Kidney epithelial cell (primary cell): ENCODE measurements at regions not wholly inside any gene's neighbourhood (a gene's known extent, or its start where the extent isn't known, plus 50 kb on each side); places are given as distances from the start of the nearest gene placed in this dataset.

ENCODE experiments used
- DNase-seq: peaks from one replicate; pipeline ENCODE4 v3.0.0-alpha.2; 2010; ENCODE audit warnings: low read depth
- H3K27me3 ChIP-seq: 2 replicates; pipeline ENCODE4 v1.6.0; 2011; ENCODE audit warnings: low read length; ENCODE audit not compliant: control insufficient read depth, insufficient read depth
- H3K36me3 ChIP-seq: 2 replicates; pipeline ENCODE4 v1.5.1; 2011; ENCODE audit warnings: low read length; ENCODE audit not compliant: control insufficient read depth, insufficient read depth
- H3K4me3 ChIP-seq: 2 replicates; pipeline ENCODE4 v1.5.1; 2011; ENCODE audit warnings: low read depth, mild to moderate bottlenecking, control low read depth, low read length
- TF ChIP-seq, protein P1 (sequence below): IDR thresholded peaks from 2 replicates; pipeline ENCODE4 v1.5.1; 2011; ENCODE audit warnings: mild to moderate bottlenecking, moderate library complexity, low read length, control low read depth, inconsistent platforms; ENCODE audit not compliant: insufficient read depth, poor library complexity, severe bottlenecking

DNA sequence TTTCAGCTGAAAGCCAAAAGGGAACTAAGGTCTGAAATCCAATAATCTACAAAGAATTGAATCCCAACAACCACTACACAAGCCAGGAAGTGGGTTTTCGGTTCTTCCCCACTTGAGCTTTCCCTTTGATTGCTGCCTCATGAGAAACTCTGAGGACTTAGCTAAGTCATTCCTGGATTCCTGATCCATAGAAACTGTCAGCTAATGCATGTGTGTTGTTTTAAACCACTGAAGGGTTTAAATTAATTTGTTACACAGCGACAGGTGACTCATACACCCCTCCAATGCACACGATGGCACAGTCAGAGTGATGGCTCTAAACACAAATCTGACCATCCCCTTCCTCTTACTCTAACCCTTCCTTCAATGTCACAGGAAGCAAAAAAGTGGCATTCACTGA is 282.9 kb downstream of the RAB28 start:
- Histone ChIP-seq H3K27me3 (no peaks in the 10 kb centered on the region), H3K36me3 (no peaks in the 10 kb centered on the region), H3K4me3 (no peak overlapping the region)
- TF ChIP-seq, protein P1, sequence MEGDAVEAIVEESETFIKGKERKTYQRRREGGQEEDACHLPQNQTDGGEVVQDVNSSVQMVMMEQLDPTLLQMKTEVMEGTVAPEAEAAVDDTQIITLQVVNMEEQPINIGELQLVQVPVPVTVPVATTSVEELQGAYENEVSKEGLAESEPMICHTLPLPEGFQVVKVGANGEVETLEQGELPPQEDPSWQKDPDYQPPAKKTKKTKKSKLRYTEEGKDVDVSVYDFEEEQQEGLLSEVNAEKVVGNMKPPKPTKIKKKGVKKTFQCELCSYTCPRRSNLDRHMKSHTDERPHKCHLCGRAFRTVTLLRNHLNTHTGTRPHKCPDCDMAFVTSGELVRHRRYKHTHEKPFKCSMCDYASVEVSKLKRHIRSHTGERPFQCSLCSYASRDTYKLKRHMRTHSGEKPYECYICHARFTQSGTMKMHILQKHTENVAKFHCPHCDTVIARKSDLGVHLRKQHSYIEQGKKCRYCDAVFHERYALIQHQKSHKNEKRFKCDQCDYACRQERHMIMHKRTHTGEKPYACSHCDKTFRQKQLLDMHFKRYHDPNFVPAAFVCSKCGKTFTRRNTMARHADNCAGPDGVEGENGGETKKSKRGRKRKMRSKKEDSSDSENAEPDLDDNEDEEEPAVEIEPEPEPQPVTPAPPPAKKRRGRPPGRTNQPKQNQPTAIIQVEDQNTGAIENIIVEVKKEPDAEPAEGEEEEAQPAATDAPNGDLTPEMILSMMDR, result no peak
- no peak for DNase-seq

DNA sequence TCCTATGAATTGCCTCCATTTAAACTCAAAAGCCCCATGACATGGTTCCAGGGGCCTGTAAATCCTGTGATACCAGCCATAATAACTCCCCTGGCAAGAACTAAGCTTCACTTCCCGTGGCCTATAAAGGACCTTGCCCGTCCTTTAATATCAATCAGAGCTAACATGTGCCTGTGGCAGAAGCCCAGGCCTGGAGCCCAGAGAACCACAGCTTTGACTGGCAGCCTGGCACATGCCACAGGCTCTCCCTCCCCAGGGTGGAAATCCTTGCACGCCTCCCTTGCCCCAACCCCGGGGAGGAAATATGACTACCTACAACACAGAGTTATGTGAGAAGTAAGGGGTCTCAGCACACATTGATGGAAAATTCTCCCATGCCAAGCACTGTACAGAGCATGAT is 287.4 kb downstream of the RAB28 start:
- Histone ChIP-seq H3K27me3 (no peaks in the 10 kb centered on the region), H3K36me3 (no peaks in the 10 kb centered on the region), H3K4me3 (no peak overlapping the region)
- TF ChIP-seq, protein P1, result no peak
- no peak for DNase-seq

DNA sequence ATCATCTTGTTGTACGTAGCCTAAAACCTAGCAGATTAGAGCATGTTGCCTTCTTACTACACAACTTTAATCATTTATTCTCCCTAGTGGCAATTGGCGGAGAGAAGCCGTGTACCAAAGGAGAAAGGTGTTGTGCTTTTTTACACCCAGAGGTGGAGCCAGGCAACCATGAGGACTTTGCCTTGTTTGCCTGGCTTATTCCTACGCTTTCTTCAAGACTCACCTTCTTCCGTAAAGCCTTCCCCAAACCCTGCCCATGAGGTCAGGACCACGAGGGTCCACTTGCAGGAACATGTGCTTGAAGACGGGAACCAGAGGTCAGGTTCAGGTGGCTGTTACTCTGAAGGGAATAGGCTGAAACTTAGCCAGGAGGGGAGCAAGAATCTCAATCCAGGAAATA is 290.5 kb downstream of the RAB28 start:
- Histone ChIP-seq H3K4me3 (no peak overlapping the region), H3K36me3 (no peaks in the 10 kb centered on the region), H3K27me3 (no peaks in the 10 kb centered on the region)
- DNase-seq, result no peak
- TF ChIP-seq, protein P1, result no peak

DNA sequence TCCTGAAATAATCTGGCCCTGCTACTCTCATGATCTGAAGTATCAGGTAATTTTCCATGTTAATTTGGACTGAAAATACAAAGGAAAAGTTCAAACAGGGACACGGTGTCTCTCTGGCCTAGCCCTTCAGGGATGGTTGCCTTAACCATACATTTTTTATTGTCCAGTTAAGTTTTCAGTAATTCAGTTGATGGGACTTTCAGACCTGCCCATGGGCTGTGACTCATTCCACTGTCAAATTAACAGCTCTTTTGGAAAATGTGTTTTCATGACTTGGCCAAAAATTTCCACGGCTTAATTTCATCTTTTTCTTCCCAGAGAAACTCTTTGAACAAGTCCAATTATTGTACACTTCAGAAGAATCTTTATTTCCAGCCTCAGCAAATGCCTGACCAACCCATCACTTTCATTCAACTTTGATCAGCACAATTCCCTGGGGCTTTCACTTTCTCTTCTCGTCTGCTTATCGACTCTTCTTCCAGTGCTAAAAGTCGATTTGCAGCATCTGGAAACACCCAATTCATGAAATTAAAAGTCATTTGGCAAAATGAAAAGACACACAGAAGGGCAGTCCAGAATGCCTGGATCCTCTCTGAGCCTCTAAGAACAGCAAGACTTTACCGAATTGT is 293.9 kb downstream of the RAB28 start:
- TF ChIP-seq, protein P1, result no peak
- Histone ChIP-seq H3K4me3 (no peak overlapping the region), H3K36me3 (no peaks in the 10 kb centered on the region), H3K27me3 (no peaks in the 10 kb centered on the region)
- no peak for DNase-seq

DNA sequence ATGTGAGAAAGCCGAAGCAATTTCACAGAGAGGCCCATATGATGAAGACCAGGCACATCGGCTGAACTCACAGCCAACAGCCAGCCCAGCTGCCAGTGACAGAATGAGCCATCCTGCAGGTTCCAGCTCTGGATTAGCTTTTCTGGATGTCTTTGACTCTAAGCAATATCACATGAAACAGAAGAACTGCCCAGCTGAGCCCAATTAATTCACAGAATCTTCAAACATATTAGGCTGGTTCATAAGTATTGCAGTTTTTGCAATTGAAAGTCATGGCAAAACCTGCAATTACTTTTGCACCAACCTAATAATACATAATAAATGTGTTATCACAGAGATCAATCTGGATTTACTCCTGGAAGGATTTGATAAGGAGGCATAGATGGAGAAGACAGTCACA is 299.9 kb downstream of the RAB28 start:
- TF ChIP-seq, protein P1, result no peak

DNA sequence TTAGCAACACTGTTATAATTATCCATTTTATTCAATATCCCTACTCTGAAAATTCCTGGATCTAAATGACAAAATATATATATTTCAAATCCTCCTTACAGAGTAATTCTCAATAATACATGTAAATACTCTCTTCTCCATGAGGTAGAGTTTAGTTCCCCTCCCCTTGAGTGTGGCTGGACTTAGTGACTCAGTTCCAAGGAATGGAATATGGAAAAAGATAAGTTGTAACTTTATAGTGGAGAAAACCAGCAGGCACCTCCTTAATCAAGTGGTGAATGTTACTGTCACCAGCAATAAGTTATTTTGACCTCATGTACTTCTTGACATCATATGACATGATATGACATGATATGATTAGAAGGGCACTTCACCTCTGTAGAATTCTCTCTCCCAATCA is 302.0 kb downstream of the RAB28 start:
- TF ChIP-seq, protein P1, result no peak
- Histone ChIP-seq H3K27me3 (no peaks in the 10 kb centered on the region), H3K4me3 (no peak overlapping the region), H3K36me3 (no peaks in the 10 kb centered on the region)
- no peak for DNase-seq

More for the DNA sequence above, 299.9 kb downstream of the RAB28 start:
- Histone ChIP-seq H3K27me3 (no peaks in the 10 kb centered on the region), H3K36me3 (no peaks in the 10 kb centered on the region), H3K4me3 (no peak overlapping the region)
- no peak for DNase-seq
